Activated T-cell treated with anti-CD3 and anti-CD28 coated beads for 48 hours (primary cell): ENCODE measurements at regions not wholly inside any gene's neighbourhood (a gene's known extent, or its start where the extent isn't known, plus 50 kb on each side); places are given as distances from the start of the nearest gene placed in this dataset.
"Not testable (repeated sequence)": the region's sequence is repeated elsewhere in the genome, so short reads cannot be mapped to it uniquely, and the experiment has no call there.

Source experiments
- DNase-seq: peaks from one replicate; pipeline ENCODE4 v3.0.0-alpha.2; 2020; ENCODE audit warnings: low read depth

DNA sequence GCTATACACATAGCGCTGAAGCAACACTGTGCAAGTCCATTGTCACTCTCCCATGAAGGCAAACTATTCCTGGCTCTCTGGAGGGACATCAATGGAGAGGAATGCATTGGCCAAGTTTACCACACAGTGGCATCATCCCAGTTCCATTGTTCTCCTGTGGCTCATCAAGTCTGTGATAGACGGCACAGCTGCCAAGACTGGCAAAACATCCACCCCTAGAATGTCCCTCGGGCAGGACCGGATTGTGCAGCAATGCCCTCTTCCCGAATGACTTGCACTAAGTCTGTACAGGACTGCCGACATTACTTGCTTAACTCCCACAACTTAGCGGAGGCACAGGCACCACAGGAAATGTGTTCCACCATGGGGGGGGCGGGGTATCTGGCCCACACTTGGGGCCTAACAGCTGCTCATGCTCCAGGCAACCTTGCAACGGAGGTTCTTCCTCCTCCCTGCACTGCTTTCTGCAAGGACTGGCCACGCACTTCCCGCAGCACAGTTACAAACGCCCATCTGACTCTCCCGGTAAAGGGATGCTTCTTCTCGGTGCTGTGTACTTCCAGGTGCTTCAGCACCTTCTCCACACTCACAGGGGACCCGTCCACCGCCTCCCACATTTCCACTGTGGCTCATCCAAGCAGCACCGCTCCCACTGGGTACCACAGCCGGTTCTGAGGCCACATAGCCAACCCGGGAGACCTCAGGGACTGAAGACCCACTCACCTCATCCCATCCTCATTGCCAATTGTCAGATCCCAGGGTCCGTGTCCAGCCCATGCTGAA lies 1309.6 kb upstream of the RAG2 start:
- no peak for DNase-seq

DNA sequence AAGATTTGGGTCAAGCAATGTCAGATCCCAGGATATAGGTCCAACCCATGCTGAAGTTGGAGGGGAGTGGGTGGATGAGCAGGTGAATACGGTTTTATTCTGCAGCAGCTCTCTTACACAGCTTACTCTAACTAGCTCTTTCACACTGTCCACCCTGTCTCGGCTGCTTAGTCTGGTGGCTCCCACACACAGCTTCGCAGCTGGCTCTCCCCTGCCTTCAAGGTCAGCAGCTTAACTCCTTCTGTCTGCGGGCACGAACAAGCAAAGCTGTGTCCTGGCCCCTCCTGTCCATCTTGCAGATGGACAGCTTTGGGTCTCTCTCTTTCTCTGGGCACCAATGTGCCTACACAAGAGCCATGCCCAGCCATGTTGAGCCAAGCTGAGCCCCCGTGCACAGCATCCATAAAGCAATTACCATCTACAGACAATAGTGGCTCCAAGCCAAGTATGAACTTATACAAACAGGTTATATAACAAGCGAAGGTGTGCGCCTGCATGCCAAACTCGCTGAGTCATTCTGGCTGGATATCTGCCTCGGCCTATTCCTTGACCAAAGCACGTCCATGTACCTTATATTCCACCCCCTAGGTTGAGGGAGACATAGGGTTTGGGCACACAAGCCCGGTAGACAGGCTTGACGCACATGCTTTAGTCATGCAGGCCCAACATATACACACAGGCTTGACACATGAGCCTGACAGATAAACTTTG lies 1307.8 kb upstream of the RAG2 start:
- DNase-seq = no peak

DNA sequence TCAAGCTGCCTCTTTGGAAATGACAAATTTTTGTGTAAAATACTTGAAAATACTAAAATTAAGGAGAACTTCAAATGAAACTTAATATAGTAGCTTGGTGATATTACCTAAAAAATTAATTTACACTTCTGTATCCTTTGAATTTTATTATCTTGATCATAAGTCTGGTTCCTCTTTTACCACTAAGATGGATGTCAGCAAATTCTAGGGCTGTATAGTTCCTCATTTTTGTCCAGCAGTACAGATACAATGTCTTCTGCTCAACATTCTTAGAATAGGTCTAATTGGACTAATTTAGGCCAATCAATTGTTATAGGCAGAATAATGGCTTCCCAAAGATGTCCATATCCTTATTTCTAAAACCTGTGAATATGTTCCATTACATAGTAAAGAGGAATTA lies 1298.0 kb upstream of the RAG2 start:
- no peak for DNase-seq

DNA sequence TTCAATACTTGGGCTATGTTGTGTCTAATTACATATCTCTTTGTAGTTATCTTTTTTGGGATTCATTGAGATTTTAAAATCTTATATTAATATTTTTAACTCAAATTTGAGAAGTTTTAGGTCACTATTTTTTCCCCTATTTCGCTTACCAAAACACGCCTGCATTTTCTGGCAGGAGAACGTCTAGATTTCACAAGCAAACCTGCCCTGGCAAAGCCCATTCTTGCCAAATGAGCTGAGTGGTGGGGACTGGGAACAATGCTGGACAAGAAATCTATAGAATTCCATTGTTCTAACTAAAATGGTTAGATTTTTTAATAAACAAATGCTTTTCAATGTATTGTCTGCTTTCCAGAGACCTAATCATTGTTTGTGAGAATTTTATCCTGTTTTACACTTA lies 1283.7 kb upstream of the RAG2 start:
- no peak for DNase-seq

DNA sequence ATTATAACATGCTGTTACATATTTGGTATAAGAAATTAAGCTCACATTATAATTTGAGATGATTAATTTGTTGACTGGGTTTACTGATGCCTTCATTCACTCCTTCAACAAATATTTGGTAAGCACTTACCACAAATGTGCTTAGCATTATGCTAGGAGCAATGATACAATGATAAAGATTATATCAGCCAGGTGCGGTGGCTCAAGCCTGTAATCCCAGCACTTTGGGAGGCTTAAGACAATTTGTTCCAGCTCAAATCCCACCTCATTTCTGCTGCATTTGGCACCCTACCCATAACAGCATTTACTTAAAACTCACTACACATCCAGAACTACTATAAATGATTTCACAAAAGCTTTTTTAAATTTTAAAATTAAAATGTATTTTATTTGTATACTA lies 1263.6 kb upstream of the RAG2 start:
- DNase-seq = no peak

DNA sequence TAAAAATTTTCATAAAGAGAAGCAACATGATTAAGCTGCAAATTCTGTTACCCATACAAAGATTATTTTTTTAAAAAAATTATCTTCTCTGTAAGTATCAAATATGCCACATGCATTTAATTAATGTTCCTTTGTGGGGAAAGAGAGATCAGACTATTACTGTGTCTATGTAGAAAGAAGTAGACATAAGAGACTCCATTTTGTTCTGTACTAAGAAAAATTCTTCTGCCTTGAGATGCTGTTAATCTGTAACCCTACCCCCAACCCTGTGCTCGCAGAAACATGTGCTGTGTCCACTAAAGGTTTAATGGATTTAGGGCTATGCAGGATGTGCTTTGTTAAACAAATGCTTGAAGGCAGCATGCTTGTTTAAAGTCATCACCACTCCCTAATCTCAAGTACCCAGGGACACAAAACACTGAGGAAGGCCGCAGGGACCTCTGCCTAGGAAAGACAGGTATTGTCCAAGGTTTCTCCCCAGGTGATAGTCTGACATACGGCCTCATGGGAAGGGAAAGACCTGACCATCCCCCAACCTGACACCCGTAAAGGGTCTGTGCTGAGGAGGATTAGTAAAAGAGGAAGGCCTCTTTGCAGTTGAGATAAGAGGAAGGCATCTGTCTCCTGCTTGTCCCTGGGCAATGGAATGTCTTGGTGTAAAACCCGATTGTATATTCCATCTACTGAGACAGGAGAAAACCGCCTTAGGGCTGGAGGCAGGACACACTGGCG lies 1260.9 kb upstream of the RAG2 start:
- DNase-seq = not testable (repeated sequence)

DNA sequence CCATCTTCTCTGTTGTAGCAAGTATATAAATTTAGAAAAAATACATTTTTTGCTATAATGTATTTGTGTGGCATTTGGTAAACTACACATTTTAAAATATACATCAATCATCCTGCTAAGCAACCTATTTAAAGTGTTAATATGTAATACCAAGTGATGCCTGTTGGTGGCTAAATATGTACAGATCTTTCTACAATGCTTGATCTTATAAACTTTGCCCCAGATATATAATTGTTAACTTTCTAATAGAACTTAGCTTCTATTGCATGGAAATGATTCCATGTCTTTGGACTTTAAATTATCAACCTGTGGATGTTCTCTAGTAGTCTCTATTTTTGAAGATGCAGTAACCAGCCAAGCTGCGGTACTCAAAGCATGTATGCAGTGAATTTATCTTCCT lies 1260.4 kb upstream of the RAG2 start:
- no peak for DNase-seq

DNA sequence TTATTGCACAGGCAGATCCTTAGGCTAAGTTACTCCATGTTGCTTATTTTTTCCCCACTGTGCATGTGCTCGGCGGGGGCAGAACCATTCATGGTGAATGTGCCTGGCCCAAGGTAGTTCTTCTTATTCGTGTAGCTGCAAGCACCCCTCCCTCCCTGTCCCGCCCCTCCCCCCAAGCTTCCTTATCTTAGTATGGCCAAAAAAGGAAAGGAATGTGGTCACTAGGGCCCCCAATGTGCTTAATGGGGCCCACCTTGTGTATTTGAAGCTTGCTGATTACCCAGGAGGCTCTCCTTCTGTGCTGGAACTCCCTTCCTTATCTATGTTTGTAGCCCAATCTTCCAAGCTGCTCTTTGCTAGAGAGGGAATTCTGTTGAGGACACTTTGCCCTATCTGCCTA lies 1259.7 kb upstream of the RAG2 start:
- DNase-seq = no peak

DNA sequence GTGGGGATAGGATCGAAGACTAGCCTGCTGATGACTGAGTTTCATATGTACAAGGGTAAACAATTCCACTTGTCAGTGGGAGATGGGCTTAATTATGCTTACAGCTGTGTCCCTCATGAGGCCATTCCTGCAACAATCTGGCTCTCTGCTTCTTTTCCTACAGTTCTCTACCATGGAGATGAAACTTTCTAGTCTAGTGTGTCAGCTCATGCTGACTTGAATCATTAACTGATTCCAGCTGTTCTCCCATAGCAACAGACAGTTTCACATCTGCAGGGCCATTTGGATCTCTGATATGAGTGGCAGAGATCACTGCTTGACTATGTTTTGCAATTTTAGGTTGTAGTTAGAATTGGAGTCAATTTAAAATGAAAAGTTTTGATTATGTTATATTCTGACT lies 1251.7 kb upstream of the RAG2 start:
- DNase-seq = no peak

DNA sequence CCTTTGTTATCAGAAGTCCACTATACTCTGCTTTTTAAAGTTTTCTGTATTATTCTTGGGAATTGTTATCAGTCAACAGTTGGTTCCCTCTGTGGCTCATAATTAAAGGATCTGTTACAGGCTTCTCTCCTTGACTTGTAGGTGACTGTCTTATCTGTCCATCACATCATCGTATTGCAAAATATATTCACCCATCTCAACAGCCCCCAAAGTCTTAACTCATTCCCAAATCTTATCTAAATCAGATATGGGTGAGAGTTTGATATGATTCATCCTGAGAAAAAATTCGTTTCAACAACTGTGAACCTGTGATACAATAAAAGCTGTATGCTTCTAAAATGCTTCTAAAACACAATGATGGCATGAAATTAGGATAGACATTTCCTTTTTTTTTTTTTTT lies 1245.6 kb upstream of the RAG2 start:
- DNase-seq = no peak

DNA sequence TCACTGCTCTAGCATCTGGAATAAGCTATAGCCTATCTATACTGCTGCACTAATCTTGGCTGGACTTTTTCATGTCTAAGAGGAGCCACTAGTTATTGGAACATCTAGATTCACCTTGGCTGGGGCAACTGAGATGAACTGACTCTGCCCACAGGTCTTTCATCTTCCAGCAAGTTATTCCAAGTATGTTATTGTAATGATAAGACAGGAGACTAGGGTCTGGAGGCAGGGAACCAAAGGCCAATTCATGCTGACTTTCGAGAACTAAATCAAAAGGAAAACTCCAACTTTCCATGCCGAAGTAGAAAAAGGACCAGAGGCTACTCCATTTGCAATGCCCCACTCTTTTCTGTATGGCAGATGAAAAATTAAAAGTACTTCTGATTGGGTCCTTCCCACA lies 1243.0 kb upstream of the RAG2 start:
- DNase-seq = no peak

DNA sequence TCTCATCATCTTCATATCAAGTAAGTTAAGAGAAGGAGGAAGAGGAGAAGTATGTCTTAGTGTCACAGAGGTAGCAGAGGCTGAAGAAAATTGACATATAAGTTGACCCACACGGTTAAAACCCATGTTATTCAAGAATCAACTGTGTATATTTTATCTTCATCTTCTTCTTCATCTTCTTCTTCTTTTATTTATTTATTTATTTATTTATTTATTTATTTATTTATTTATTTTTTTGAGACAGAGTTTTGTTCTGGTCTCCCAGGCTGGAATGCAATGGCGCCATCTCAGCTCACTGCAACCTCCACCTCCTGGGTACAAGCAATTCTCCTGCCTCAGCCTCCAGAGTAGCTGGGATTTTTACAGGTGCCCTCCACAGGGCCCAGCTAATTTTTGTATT lies 1242.3 kb upstream of the RAG2 start:
- not testable (repeated sequence) for DNase-seq

DNA sequence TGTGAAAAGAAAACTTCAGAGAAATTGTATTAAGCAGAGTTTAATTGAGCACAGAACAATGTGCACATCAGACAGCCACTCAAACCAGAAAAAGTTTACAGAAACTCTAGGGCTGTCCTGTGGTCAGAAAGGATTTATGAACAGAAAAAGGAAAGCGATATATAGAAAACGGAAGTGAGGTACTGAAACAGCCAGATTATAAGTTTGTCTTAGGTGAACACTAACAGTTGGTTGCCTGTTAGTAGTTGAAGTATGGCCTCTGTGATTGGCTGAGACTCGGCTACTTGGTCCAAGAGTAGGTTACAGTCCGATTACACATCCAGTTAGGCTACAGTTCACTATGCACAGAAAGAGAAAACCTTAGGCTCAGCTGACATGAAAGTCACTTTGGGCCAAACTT lies 1232.5 kb upstream of the RAG2 start:
- no peak for DNase-seq

DNA sequence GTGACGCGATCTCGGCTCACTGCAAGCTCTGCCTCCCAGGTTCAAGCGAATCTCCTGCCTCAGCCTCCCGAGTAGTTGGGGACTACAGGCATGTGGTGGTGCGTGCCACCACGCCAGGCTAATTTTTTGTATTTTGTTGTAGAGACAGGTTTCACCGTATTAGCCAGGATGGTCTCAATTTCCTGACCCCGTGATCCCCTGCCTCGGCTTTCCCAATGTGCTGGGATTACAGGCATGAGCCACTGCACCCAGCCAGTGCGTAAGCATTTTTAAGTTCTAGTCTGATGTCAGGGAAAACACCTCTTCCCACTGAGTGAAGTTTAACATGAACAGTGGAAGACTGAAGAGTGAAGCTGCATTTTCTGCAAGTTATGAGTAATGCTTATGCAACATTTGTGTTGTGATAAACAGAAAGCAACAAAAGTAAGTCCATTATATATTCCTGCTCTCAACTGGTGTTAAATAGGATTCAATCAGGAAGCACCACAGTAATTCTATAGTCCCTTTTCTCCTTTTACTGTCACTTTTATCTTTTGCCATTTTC lies 1219.8 kb upstream of the RAG2 start:
- no peak for DNase-seq

DNA sequence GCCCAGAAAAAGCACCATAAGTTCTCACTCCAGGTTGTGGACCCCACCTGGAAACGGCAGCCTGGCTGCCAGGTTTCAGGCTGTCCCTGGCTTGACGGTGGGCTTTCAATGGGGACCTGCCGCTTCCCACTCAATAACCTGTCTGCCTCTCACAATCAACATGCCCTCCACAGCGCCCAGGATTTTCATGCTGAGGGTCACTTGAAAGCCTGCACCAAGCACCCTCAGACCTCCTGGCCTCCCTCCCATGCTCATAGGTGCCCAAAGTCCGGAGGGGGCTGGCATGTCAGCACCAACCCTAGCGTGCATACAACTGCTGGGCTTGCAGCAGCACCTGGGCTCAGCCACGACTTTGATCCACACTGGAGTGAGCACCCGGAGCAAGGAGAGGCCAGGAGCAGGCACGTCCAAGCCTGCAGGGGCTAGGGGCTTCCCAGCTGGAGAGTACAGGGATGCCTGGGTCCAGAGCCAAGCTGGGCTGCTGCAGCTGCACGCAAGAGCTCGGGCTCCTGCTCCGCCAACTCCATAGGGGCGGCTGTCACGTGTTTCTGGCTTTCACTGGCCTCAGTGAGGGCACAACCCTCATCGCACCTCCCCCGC lies 1214.3 kb upstream of the RAG2 start:
- no peak for DNase-seq

DNA sequence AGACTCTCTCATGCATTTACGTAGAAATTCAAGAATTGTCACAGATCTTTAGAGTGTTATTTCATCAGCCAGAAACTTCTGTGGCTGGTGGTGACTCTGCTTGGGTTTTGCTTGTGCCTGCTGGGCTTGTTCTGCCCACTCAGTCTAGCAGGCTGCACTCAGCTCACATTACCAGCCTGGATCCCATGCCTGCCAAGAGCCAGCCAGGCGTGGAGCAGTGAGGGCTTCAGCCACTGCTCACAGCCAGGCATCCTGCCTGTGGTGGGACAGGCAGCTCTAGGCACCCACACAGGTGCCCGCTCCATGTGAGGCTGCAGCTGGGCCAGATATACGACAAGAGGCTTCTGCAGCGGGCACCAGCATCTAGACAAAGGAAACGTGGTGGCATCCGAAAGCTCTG lies 1213.3 kb upstream of the RAG2 start:
- DNase-seq = no peak

DNA sequence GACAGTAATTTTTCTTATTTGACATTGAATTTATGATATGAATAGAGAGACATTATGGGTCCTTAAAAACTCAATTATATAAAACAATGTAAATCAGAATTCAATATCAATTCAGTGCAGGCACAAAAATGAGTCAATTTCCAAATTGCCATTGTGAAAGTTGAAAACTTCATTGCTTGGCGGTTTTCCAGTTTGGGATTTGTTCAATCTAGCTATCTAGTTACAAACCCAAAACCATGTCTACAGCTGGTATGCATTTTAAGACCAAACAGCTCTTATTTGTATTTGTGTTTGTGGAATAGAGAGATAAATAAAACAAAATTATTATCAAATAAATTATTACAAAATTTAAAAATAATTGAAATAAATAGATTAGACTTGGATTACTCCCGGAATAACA lies 1206.6 kb upstream of the RAG2 start:
- no peak for DNase-seq

DNA sequence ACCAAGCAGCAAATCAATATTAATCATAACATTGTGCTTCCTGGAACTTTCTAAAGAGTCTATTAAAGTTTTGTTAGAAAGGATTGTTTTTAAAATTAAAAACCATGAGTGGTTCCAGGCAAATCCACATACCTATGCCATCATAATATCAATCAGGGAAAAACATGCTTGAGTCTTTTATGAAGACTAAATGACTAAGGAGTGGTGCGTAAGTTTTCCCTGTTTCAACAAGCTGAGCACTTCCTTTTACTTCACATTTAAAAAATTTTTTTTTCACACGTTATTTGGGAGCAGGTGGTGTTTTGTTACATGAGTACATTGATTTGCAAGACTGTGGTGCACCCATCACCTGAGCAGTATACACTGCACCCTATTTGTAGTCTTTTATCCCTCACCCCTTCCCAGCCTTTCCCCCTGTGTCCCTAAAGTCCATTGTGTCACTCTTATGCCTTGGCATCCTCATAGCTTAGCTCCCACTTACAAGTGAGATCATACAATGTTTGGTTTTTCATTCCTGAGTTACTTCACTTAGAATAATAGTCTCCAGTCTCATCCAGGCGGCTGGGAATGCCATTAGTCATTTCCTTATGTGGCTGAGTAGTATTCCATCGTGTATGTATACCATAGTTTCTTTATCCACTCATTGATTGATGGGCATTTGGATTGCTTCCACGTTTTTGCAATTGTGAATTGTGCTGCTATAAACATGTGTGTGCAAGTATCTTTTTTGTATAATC lies 1190.3 kb upstream of the RAG2 start:
- no peak for DNase-seq

DNA sequence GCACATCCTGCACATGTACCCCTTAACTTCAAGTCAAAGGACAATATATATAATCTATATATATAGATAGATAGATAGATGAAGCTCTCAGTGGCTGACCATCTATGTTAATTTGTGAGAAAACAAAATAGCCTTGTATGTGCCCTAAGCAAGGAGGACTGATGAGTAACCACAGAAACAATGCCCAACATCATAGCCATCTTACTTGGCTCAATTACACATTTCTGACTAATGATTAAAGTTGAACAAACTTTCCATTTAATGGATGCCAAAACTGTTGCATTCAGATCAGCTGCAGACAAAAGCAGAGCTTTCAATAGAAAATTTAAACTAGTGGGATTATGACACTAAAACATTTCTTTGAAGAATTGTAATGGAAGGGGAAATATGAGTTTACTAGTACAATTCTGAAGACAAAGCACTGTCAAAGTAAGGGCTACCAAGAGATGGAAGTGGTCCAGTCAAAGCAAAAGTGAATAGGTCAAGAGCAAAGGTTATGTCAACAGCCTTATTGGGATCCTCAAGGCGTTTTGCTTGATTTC lies 1188.2 kb upstream of the RAG2 start:
- no peak for DNase-seq

DNA sequence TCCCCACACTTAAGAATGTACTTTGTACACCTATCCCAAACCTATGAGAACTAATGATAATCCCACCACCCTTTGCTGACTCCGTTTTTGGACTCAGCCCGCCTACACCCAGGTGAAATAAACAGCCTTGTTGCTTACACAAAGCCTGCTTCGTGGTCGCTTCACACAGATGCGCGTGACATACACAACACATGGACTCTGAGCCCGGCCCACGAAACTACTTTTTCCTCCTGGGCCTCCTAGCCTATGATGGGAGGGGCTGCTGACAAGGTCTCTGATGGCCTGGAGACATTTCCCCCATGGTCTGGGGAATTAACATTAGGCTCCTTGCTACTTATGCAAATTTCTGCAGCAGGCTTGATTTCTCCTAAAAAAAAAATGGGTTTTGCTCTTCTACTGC lies 1176.4 kb upstream of the RAG2 start:
- no peak for DNase-seq

DNA sequence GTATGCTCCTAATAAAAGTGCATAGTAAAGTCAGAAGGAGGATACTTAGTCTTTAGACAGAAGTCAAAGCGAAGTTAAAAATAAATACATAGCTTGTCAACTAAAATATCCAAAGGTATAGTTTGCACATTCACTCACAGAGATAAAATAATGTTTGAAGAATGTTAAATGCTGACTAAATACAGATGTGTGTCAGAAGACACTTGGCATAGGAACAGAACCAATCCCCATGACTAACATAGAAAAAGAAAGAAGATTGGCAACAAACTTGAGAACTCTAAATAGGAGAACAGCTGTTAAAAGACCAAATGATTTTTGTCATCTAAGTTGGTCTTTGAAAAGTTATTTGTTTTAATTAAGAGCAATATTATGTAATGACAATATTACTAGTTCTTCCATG lies 1172.1 kb upstream of the RAG2 start:
- DNase-seq = no peak

DNA sequence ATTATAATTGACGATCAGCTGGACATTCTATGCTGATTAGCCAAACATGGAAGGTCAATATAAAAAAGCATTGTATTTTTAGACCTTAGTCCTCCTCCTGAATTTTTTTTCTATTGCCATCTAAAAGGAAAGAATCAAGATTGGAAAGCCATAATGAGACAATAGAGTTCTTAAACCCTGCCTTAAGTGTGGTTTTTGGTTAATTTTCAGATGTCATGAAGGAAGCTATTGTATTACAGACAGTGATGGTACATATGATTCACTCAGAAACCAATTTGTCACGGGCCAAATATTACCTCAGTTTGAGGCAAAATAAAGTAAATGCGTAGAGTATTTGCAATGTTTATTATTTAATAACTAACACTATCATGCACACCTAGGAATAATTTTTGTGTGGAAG lies 1164.0 kb upstream of the RAG2 start:
- DNase-seq = no peak
